ENCODE measurements at regions not wholly inside any gene's neighbourhood (a gene's known extent, or its start where the extent isn't known, plus 50 kb on each side); places are given as distances from the start of the nearest gene placed in this dataset.

DNA sequence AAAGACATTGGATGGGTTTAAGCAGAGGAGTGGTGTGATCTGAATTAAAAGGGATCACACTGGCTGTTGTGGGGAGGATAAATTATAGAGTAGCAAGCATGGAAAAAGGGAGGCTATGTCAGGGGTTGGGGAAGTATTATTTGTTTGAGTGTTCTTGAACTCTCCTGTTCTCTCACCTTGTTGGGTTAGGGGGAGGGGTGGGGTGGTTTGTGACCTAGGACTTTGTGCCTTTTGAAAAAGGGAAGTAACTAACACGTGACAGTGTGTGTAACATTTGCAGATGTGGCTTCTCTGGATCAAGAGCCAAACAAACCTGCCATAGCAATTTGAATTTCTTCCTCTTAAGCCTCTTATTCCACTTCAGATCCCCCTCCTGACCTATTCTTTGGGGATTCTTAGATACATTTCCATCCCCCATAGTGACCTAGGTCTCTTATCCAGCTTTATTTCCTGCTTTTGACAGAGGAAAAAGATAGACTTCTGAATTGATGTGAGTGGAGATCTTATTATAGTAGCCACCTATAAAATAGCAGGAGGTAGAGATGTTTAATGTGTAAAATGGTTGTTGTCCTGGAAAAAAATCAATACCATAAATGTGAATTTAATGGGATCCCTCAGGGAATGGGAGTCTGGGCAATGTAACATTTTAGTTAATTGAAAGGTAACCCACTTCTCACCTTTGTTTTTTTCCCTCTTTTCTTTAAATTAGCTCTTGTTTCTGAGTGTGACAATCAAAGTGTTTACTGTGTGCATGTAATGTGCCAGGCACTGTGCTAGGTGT lies 120.4 kb downstream of the CT47B1 start:
- TF ChIP-seq, protein P1, sequence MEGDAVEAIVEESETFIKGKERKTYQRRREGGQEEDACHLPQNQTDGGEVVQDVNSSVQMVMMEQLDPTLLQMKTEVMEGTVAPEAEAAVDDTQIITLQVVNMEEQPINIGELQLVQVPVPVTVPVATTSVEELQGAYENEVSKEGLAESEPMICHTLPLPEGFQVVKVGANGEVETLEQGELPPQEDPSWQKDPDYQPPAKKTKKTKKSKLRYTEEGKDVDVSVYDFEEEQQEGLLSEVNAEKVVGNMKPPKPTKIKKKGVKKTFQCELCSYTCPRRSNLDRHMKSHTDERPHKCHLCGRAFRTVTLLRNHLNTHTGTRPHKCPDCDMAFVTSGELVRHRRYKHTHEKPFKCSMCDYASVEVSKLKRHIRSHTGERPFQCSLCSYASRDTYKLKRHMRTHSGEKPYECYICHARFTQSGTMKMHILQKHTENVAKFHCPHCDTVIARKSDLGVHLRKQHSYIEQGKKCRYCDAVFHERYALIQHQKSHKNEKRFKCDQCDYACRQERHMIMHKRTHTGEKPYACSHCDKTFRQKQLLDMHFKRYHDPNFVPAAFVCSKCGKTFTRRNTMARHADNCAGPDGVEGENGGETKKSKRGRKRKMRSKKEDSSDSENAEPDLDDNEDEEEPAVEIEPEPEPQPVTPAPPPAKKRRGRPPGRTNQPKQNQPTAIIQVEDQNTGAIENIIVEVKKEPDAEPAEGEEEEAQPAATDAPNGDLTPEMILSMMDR (IDR thresholded peaks at IDR 0.05), result no peak
- TF ChIP-seq YY1 (IDR thresholded peaks at IDR 0.05; ENCODE audit: low read depth), result no peak
- TF ChIP-seq, protein P2, sequence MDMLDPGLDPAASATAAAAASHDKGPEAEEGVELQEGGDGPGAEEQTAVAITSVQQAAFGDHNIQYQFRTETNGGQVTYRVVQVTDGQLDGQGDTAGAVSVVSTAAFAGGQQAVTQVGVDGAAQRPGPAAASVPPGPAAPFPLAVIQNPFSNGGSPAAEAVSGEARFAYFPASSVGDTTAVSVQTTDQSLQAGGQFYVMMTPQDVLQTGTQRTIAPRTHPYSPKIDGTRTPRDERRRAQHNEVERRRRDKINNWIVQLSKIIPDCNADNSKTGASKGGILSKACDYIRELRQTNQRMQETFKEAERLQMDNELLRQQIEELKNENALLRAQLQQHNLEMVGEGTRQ (IDR thresholded peaks at IDR 0.05; ENCODE audit: borderline replicate concordance, low read depth, low read length), result no peak
- no peak for TF ChIP-seq FOXM1 (IDR thresholded peaks at IDR 0.05; ENCODE audit: low read depth)
- TF ChIP-seq, protein P3, sequence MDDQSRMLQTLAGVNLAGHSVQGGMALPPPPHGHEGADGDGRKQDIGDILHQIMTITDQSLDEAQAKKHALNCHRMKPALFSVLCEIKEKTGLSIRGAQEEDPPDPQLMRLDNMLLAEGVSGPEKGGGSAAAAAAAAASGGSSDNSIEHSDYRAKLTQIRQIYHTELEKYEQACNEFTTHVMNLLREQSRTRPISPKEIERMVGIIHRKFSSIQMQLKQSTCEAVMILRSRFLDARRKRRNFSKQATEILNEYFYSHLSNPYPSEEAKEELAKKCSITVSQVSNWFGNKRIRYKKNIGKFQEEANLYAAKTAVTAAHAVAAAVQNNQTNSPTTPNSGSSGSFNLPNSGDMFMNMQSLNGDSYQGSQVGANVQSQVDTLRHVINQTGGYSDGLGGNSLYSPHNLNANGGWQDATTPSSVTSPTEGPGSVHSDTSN (IDR thresholded peaks at IDR 0.05), result no peak
- TF ChIP-seq TEAD4 (IDR thresholded peaks at IDR 0.05; ENCODE audit: borderline replicate concordance, insufficient read depth), result no peak
- no peak for TF ChIP-seq POLR2AphosphoS5 (IDR thresholded peaks at IDR 0.05; ENCODE audit: low read depth, low read length)
- TF ChIP-seq EP300 (IDR thresholded peaks at IDR 0.05; ENCODE audit: borderline replicate concordance in 1 of 2, low read depth in 1 of 2, low read length in 1 of 2), result no peak
- no peak for TF ChIP-seq CHD2 (IDR thresholded peaks at IDR 0.05; ENCODE audit: low read length, partially characterized antibody)
- TF ChIP-seq SMC3 (IDR thresholded peaks at IDR 0.05; ENCODE audit: low read depth, low read length), result no peak
- no peak for TF ChIP-seq TCF12 (IDR thresholded peaks at IDR 0.05)
- TF ChIP-seq MXI1 (IDR thresholded peaks at IDR 0.05; ENCODE audit: low read depth, low read length), result no peak
